Right lung (tissue), 2 donors: ENCODE measurements at regions not wholly inside any gene's neighbourhood (a gene's known extent, or its start where the extent isn't known, plus 50 kb on each side); places are given as distances from the start of the nearest gene placed in this dataset.

Experiments
- DNase-seq, 2 donors: peaks; one replicate each; pipeline ENCODE4 v3.0.0-alpha.2; 2013

DNA sequence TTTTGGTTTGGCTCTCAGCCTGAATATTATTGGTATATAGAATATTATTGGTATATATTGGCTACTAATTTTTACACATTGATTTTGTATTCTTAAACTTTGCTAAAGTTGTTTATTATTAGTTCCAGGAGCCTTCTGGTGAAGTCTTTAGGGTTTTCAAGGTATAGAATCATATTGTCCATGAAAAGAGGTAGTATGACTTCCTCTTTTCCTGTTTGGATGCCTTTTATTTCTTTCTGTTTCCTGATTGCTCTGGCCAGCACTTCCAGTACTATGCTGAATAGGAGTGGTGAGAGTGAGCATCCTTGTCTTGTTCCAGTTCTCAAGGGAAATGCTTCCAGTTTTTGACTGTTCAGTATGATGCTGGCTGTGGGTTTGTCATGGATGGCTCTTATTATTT lies 107.3 kb upstream of the LIPC start:
- DNase-seq = no peak

DNA sequence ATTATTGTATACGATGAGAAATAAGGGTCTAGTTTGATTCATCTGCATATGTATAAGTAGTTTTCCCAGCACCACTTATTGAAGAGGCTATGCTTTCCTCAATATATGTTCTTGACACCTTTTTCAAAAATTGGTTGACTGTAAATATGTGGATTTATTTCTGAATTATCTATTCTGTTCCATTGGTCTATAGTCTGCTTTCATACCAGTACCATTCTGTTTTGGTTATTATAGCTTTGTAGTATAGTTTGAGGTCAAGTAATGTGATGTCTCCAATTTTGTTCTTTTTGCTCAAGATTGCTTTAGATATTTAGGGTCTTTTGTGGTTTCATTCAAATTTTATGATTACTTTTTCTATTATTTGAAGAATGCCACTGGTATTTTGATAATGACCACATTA lies 103.8 kb upstream of the LIPC start:
- no peak for DNase-seq

DNA sequence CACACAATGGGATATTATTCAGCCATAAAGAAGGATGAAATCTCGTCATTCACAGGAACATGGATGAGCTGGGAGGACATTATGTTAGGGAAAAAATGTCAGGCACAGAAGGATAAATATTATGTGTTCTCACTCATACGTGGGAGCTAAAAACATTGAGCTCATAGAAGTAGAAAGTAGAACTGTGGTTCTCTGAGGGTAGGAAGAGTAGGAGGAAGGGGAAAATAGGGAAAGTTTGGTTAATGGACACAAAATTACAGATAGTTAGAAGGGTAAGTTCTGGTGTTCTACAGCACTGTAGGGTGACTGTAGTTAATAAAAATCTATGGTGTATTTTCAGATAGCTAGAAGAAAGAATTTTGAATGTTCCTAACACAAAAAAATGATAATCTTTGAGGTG lies 102.6 kb upstream of the LIPC start:
- no peak for DNase-seq

DNA sequence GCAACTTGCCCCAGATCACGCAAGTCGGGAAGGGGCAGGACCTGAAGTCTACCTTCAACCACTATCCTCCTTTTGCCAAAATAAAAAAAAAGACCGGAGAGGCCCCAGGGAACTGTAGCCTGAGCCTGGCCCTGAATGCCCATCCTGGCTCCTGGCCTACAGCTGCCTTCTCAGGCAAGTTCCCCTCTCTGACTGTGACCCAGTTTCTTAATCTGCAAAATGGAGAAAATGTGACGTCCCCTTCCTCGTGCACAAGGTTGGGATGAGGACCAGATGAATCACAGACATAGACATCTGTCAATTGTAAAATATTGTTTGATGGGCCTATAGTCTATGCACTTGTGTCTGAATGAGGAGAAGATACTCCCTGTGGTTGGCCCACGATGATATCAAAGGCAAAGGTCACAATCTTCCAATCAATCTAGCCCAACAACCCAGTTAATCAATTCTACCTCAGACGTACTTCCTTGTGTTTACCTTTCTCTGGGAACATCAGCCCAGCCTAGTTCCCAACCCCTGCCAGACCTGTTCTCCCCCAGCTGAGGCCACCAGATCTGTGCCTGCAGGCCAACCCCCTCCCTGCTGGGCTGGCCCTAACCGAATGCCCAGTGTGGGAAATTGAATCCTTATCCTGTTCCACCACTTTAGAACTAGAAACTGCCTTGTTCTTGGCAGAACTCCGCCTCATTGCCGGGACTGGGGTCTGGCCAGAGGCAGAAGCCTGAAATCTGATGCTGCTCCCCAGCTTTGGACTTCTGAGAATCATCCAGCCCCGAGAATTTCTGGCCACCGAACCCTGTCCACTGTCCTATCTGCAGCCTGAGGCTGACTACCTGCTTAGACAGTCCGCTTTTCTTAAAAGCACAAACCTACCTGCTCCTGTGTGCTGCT lies 101.8 kb upstream of the LIPC start:
- DNase-seq = no peak

DNA sequence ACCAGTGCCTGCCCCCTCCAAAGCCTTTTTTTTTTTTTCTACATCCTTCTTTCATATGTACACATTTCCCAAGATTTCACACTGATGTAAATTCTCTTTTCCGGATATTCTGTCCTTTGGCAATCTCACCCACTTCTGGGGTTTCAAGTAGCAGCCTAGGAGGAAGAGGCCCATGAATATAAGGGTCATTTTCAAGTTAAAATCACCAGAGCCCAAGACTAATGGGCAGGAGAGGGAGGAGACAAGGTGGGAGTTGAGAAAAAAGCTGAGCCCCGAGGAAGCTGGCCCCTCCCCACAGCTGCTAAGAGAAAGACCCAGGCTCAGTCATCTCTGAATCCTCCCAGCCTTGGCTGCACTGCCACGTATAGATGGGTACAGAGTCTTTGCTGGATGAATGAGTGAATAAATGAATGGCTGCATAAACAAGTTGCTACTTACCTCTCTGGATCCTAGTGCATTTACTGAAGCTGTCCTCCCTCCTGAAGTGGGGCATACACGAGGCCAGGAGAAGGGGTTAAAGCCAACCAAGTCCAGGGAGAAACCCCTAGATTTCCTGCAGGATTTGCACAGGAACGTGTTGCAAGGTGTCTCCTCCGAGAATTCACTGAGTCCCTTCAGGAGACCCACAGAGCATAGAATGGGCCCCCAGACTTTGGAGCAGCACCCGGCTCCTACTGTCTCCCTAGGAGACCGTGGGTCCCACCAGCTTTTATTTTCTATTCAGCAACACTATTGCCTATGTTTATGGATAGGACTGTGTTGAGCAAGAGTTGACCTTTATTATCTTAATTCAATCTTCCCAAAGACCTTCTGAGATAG lies 100.8 kb upstream of the LIPC start:
- DNase-seq = no peak

DNA sequence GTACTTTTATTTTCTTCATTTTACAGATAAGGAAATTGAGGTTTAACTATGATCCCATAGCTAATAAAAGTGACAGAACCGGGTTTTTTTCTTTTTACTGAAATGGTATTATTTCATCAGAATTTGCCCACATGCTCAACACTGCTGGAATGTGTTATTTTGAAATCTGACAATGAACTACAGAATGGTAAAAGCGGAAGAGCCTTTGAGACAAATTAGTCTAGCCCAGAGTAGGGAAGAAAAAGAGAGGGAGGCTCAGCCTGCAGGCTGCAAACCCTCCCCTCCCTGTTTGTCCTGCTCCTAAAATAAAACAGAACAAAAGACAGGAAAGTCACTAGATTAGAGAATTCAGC lies 100.3 kb upstream of the LIPC start:
- DNase-seq = no peak

DNA sequence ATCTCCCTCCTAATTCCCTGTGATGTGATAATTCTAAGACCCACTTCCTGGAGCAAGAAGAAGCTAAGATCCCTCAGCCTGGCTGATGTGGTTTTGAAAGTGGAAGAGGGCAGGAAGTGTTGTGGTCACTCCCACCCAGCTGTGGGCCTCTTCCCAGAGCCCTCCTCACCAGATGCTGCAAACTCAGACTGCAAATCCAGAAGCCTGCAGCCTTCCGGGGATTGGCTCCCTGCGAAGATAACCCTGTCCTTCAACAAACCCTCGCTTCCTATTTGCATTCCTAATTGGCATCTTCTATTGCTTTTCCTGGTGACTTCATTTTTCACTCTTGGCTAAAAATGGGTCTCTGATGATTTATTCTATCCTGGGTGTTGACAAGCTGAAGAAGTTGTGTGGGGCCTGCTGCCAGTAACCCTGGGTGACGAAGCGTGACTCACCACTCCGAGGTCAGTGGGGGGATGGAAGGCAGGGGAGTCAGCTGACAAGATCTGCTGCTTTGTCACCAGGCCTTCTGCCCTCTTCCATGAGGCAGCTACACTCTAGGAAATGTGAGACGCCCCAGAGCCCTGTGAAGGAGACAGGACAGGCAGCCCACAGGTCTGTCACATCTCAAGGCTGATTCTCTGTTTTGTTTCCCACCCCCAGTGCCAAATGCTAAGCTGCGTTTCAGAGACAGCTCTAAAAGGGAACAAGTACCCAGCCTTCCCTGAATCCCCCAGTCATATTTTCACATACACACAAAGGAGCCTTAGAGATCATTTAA lies 99.7 kb upstream of the LIPC start:
- peak; percentile 85 to 91 for DNase-seq

DNA sequence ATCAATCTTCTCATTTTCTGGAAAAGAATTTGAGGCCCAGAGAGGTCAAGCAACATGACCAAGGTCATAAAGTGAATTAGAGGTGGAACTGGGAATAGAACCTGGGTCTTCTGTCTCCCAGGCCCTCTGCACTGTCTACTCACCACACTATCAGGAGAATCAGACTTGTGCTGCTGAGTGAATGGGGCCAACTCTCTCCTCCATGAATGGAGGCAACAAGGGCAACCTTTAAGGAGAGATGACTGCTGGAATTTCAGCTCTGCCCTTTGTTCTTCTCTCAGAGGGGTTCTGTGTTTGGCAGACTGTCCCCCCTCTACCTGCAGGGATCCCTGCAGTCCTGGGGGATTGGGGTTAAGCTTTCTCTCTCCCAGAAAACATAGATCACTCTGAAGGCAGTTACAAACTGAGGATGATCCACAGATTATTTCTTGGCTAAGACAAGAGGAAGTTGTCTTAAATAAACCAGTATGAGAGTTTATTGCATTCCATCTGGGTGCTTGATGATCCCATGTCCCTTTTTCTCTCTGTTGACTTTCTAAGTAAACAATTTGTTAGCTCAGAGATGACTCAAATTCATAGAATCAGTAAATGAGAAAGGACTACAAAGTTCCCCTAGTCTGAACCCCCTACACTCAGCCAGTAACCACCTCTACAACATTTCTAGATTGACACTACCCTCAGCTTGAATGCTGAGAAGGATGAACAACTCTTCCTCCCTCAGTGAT lies 99.0 kb upstream of the LIPC start:
- DNase-seq = no peak

DNA sequence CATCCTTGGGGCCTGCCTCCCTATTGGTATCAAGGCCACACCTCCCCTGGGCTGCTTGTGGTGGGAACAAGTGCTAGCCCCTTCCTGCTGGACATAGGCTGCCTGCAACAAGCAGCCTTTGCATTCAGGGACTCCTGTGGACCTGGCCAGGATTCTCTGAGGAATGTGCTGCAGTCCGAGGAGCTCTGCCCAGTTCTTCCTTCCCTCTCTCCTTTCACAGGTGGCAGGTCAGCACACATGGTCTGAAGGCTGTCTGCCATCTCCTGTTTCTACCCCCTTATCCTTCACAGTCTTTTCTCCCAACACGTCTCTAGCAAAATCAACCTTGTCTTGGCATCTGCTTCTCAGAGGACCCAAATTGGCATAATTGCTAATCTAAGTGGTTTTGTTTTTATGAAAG lies 97.0 kb upstream of the LIPC start:
- no peak for DNase-seq

DNA sequence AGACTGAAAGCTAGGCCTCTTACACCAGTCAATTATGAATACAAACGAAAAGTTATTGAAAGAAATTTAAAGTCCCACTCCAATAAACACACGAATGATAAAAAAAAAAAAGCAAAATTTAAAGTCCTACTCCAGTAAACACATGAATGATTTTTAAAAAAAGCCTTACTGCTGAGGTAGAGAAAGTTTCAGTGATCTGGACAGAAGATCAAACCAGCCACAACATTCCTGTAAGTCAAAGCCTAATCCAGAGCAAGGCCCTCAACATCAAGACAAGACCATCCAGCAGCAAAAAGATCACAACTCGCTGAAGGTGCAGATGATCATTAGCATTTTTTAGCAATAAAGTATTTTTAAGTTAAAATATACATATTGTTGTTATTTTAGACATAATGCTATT lies 95.6 kb upstream of the LIPC start:
- no peak for DNase-seq

DNA sequence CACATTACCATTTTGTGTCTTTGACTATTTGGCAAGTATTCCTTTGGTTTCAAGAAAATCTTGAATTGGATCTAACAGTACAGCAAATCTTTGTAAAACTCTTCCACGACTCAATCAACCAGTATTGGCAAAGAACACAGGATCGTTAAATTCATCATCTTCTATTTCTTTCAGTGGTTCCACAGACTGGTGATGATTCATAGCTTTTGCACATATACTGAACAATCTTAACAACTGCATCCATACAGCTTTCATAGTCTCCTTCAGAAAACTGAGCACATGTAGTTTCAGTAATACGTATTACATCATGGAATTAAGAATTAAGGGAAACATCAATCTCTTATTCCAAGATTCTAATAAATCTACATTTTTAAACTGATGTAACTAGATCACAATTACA lies 91.6 kb upstream of the LIPC start:
- no peak for DNase-seq

DNA sequence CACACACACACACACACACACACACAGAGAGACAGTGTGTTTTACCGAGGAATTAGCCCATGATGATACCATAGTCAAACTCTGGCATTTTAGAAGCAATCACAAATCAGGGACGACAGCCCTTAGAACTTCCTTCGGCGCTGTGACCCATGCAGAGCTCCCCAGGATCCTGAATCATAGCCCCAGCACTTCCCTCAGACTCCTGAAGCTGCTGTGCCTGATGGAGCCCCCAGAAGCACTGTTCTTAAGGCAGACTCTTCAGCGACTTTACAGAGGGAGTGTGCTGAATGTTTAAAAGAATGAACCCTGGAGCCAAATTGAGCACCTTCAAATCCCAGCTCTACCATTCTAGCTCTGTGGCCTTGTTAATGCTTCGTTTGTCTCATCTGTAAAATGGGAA lies 89.3 kb upstream of the LIPC start:
- DNase-seq = no peak

DNA sequence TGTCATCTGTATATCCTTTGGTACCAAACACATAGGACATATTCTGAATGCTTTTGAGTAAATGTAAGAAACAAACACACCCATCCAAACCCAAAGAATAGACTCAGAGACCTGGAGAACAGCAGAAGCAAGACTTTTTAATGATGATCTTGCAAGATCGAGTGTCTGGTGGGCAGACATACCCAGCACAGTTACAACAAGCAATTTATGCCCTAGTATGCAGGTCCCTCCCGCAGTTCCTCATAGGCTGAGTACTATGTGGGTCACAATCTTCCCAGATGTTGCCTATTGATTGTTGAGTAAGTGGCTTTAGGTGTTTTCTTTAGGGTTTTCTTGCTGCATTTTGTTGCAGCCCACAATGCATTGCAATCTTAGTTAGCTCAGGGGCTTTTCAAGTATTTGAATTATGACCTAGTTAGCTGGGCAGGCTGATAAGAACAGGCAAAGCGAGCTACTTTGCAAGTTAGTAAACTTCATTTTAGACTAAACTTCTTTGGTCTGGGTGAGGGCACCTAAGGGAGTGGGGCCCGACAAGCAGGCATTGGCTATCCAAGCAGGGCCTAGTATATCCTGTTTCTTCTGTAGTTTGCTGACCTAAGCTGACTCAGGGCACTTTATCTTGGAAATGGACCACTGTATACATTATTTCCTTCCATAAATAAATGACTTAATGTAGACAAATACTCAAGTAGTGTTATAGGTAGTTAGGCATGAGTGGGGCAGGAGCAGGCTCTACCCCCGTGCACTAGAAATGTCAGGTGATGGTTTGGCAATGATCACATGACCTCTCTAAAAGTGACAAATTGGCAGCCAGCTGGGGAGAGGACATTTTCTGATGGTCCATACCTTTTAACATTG lies 87.3 kb upstream of the LIPC start:
- DNase-seq = no peak

DNA sequence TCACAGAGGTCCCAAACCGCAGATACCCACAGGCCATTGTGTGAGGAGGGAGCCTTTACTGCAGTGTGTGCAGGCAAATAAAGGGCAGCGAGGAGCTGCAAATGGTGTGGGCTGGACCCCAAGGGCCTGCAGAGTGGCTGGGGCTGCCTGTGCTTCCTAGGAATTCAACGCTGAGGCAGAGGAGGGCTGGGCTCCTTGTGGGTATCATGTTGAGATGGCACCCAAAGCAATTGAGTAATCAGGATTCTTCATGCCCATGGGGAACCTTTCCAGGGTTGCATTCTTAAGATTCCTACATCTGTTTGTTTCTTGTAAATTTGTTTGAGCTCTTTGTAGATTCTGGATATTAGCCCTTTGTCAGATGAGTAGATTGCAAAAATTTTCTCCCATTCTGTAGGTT lies 85.4 kb upstream of the LIPC start:
- DNase-seq = no peak

DNA sequence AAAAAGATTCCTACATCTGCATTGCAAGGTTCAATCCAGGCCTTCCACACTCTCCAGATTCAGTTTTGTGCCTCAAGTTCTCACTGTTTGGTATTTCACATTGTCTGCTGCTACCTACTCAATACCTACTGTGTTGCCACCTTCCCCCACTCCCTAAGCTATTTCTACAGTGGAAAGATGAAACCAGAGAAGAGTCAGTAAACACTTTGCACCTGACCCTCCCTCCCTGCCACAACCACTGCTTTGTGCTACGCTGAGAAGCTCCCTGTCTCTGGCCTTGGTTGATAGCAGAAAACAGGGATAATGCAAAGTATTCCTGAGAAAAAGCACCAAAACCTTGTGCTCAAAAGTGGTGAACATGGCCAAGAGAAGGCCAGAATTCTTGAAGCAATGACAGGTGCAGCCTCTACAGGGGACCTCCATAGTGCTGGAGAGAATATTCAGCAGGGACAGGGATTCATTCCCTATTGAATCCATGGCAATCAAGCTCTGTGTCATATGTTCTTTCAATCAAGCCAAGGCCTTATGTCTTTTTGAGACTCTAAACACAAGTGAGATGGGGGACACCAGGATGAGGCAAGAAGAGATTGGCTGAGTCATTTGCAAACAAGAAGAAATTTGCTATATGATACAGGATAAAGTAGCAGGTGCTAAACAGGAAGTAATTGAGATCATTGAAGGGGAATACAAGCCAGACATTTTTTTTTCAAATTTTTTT lies 83.5 kb upstream of the LIPC start:
- DNase-seq = no peak

DNA sequence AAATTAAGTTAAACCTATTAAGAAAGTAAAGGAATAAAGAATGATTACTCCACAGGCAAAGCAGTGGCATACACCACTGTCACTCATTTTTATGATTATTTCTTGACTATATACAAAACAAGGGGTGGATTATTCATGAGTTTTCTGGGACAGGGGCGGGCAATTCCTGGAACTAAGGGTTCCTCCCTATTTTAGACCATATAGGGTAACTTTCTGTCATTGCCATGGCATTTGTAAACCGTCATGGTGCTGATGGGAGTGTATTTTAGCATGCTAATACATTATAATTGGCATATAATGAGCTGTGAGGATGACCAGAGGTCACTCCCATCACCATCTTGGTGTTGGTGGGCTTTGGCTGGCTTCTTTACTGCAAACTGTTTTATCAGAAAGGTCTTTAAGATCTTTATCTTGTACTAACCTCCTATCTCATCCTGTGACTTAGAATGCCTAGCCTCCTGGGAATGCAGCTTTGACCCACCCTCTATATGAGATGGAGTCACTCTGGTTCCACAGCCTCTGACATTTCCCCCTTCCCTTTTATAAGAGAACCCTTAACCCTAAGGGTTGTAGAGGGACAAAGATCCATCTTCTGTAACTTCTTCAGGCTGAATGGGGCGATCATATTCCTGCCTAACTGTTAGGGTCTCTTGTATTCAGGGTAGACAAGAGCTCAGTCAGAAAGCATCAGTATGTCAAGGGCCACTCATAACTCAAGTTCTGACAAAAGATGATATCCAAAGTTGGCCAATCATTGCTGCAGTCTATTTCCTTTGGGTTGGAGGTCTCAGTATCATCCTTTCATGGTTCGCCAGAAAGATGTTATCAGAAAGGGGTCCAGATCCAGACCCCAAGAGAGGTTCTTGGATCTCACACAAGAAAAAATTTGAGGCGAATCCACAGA lies 79.5 kb upstream of the LIPC start:
- no peak for DNase-seq

DNA sequence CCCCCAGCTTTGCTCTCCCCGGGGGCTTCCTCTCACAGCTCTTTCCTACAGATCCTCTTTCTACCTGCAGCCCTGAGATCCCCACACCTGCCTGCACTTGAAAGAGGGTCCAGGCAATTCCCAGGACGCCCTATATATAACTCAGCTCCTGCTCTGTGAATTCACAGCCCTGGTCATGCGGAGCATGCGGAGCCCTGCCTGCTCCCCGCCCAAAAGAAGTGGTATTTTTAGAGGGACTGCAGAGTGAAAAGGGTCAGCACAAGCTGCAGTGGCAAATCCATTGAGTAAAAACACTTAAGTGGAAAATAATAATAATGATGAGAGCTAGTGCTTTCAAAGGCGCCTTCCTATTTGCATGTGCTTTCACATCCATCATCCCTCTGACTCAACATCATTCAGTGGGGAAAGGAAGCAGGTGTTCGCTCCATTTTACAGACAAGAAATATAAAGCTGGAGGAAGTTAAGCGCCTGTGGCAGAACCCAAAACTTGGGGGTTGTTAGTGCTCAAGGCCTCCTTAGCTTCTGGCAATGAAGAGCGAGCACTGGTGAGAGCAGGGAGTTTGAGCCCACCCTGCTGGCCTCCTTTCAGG lies 76.3 kb upstream of the LIPC start:
- no peak for DNase-seq

DNA sequence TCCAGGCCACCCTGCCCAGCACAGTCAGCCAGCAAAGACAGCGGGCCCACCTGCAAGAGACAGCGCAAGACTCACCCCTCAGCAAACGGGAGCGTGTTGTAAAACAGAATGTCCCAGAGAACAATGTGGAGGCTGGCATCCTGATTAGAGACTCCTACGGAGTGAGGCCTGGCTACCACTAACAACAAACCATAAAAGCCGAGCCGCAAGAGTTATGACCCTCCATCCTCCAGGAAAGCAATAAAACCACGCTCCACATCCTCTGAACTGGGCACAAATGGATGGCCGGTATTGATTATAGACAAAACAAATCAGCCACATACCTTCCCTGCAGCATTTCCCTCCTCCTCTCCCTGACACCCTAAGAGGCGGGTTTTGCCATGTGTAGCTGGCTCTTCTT lies 75.8 kb upstream of the LIPC start:
- DNase-seq = no peak
